Stomach (tissue), 8 donors: ENCODE measurements at regions not wholly inside any gene's neighbourhood (a gene's known extent, or its start where the extent isn't known, plus 50 kb on each side); places are given as distances from the start of the nearest gene placed in this dataset.

Experiments used
- DNase-seq, 2 donors: peaks; one replicate each; pipeline versions ENCODE4 v3.0.0 to v3.0.0-alpha.2; 2013 to 2019
- H3K27ac ChIP-seq, 5 donors: fragments of 200-600 bp in 4 of 5; sonication (generic) in 4 of 5; one replicate each; pipeline ENCODE4 v1.5.1; 2013 to 2019; ENCODE audit warnings: mild to moderate bottlenecking in 1 of 5, moderate library complexity in 1 of 5
- H3K27me3 ChIP-seq, 3 donors: fragments of 200-600 bp; sonication (generic); one replicate each; pipeline ENCODE4 v1.5.1; 2017 to 2019; ENCODE audit warnings: mixed run types in 1 of 3
- H3K36me3 ChIP-seq, 4 donors: fragments of 200-600 bp; sonication (generic); 1 replicate in 3 of 4; 2 replicates in 1 of 4; pipeline ENCODE4 v1.5.1; 2016 to 2019
- H3K4me1 ChIP-seq, 4 donors: fragments of 200-600 bp; sonication (generic); one replicate each; pipeline ENCODE4 v1.5.1; 2016 to 2019
- H3K4me3 ChIP-seq, 4 donors: fragments of 200-600 bp; sonication (generic) in 3 of 4; one replicate each; pipeline ENCODE4 v1.5.1; 2016 to 2019; ENCODE audit warnings: mild to moderate bottlenecking in 1 of 4
- H3K9me3 ChIP-seq, 4 donors: fragments of 200-600 bp; sonication (generic); one replicate each; pipeline ENCODE4 v1.5.1; 2016 to 2019
- EP300 ChIP-seq: sonication (generic); formaldehyde crosslinking; IDR thresholded peaks from one replicate; pipeline ENCODE4 v1.6.1; 2017; ENCODE audit warnings: antibody characterized with exemption
- POLR2A ChIP-seq, 4 donors: fragments of 450-650 bp; IDR thresholded peaks; one replicate each; pipeline ENCODE4 v1.6.1; 2016; ENCODE audit warnings: antibody characterized with exemption in 4 of 4, control low read depth in 2 of 4, mild to moderate bottlenecking in 1 of 4, moderate library complexity in 1 of 4
- POLR2AphosphoS5 ChIP-seq, 3 donors: sonication (generic); formaldehyde crosslinking; IDR thresholded peaks; one replicate each; pipeline ENCODE4 v1.6.1; 2016; ENCODE audit warnings: antibody characterized with exemption in 3 of 3
- WGBS, 5 donors: extraction: QIAGEN DNeasy Blood & Tissue Kit in 3 of 5; methylation state at CpG; one replicate each; pipeline versions ENCODE4 v1.1.5 to v1.1.7; 2013 to 2018; 5-methylcytosine and 5-hydroxymethylcytosine counted together
- intact Hi-C: fragments of 100-400 bp; cut with DNase I; formaldehyde crosslinking; loops from one replicate; pipeline ENCODE4 v1.15.1; 2023; ENCODE audit warnings: low total_unique reads
- TF ChIP-seq, protein P1 (sequence below), 7 experiments: fragments of 450-650 bp in 4 of 7; fragments of 200-600 bp in 3 of 7; sonication (generic) in 3 of 7; IDR thresholded peaks; one replicate each; pipeline ENCODE4 v1.5.1; 2016 to 2019; ENCODE audit warnings: antibody characterized with exemption in 7 of 7, control low read depth in 2 of 7, mild to moderate bottlenecking in 1 of 7
- donor health status: healthy with polysubstance abuse.
- donor health status: Bipolar disorder and iron deficiency.
- donor health status: healthy.

DNA sequence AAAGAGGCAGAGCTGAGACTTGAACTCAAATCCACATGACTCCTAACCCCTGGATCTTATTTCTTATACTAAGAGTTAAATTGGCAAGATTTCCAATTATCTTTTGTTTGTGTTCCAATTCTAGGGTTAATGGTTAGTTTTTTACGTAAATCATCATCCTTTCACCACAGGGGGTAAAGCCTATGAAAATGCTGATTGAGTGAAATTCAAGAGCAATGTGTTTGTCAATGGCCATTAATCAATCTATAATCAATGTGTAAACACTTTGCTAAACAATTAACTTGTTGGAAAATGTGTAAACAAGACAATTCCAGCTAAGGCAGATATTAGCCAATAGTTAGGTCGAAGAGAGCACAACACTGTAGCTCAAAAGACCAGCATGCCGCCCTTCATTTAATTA is 376.5 kb upstream of the ACVR2A start:
- 78 to 91% (median 85%) methylated on average over 3 of the region's 3 CpGs for WGBS, 5 donors
- no peaks in the 10 kb centered on the region for H3K27me3 ChIP-seq
- no peaks in the 10 kb centered on the region for H3K36me3 ChIP-seq
- no peaks in the 10 kb centered on the region for H3K9me3 ChIP-seq
- intact Hi-C loops = no loop called here
- no peak overlapping the region for H3K4me3 ChIP-seq
- no peaks in the 10 kb centered on the region for H3K4me1 ChIP-seq
- DNase-seq = no peak
- H3K27ac ChIP-seq = no peak overlapping the region
- TF ChIP-seq, protein P1, sequence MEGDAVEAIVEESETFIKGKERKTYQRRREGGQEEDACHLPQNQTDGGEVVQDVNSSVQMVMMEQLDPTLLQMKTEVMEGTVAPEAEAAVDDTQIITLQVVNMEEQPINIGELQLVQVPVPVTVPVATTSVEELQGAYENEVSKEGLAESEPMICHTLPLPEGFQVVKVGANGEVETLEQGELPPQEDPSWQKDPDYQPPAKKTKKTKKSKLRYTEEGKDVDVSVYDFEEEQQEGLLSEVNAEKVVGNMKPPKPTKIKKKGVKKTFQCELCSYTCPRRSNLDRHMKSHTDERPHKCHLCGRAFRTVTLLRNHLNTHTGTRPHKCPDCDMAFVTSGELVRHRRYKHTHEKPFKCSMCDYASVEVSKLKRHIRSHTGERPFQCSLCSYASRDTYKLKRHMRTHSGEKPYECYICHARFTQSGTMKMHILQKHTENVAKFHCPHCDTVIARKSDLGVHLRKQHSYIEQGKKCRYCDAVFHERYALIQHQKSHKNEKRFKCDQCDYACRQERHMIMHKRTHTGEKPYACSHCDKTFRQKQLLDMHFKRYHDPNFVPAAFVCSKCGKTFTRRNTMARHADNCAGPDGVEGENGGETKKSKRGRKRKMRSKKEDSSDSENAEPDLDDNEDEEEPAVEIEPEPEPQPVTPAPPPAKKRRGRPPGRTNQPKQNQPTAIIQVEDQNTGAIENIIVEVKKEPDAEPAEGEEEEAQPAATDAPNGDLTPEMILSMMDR (IDR thresholded peaks at IDR 0.05) = no peak
- TF ChIP-seq EP300 = no peak
- TF ChIP-seq POLR2AphosphoS5 (IDR thresholded peaks at IDR 0.05) = no peak
- TF ChIP-seq POLR2A (IDR thresholded peaks at IDR 0.05) = no peak

DNA sequence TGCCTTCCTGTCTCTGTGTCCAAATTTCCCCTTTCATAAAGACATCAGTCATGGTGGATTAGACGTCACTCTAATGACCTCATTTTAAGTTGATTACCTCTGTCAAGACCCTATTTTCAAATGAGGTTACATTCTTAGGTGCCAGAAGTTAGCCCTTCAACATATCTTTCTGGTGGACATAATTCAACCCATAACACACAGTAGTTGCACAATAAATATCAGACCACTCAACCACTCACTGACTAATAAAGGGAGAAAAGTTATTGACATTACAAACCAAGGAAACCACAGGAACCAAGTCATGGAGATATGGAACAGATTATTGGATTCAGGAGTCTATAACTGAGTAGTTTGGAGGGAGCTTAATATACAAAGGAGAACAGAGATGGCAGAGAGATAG is 377.4 kb upstream of the ACVR2A start:
- H3K27me3 ChIP-seq = no peaks in the 10 kb centered on the region
- intact Hi-C loops = no loop called here
- WGBS, 5 donors = 83 to 97% (median 89%) methylated on average over 1 of the region's 1 CpG
- H3K4me3 ChIP-seq = no peak overlapping the region
- H3K9me3 ChIP-seq = no peaks in the 10 kb centered on the region
- no peak for TF ChIP-seq EP300
- no peak for TF ChIP-seq POLR2AphosphoS5 (IDR thresholded peaks at IDR 0.05)
- no peak for TF ChIP-seq POLR2A (IDR thresholded peaks at IDR 0.05)
- TF ChIP-seq, protein P1 (IDR thresholded peaks at IDR 0.05) = no peak
- H3K27ac ChIP-seq = no peak overlapping the region
- H3K36me3 ChIP-seq = no peaks in the 10 kb centered on the region
- no peak for DNase-seq
- no peaks in the 10 kb centered on the region for H3K4me1 ChIP-seq

DNA sequence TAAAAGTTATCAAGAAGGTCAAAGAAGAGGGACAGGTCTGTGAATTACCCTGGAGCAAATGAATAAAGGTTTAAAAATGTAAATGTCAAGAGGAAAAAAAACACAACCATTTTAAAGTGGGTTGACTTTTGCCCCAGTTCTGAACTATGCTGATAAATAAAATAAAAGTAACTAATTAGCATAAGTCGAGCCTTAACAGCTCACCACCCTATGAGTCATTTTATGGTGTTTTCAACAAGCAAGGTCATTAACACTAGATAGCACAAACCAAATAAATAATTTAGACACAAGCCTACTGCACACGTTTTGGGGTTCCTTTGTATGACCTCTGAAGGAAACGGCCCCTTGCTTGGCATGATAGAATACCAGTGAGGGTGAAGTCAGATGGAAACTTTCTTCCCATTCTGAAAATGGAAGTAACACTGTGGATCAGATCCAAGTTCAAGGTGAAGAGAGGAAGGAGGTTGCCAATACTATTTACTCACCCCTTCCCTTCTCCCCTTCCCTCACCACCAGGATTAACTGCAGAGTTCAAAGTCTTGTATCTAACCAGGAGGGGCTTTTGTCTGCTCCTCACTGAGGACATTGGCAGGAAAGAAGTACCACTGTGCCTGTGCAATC is 380.0 kb upstream of the ACVR2A start:
- TF ChIP-seq EP300 (no peak), POLR2A (IDR thresholded peaks at IDR 0.05) (no peak), POLR2AphosphoS5 (IDR thresholded peaks at IDR 0.05) (no peak)
- TF ChIP-seq, protein P1 (IDR thresholded peaks at IDR 0.05) = no peak
- no peaks in the 10 kb centered on the region for H3K36me3 ChIP-seq
- H3K4me1 ChIP-seq = no peaks in the 10 kb centered on the region
- H3K4me3 ChIP-seq = no peak overlapping the region
- DNase-seq = peak in 1 of 2 donors; percentile 27
- intact Hi-C loops = no loop called here
- no peaks in the 10 kb centered on the region for H3K9me3 ChIP-seq
- 28 to 49% (median 43%) methylated on average over 3 of the region's 3 CpGs for WGBS, 5 donors
- peak overlapping the region in 3 of 5 donors; percentile 14 to 25 (median 21) for H3K27ac ChIP-seq
- no peaks in the 10 kb centered on the region for H3K27me3 ChIP-seq

DNA sequence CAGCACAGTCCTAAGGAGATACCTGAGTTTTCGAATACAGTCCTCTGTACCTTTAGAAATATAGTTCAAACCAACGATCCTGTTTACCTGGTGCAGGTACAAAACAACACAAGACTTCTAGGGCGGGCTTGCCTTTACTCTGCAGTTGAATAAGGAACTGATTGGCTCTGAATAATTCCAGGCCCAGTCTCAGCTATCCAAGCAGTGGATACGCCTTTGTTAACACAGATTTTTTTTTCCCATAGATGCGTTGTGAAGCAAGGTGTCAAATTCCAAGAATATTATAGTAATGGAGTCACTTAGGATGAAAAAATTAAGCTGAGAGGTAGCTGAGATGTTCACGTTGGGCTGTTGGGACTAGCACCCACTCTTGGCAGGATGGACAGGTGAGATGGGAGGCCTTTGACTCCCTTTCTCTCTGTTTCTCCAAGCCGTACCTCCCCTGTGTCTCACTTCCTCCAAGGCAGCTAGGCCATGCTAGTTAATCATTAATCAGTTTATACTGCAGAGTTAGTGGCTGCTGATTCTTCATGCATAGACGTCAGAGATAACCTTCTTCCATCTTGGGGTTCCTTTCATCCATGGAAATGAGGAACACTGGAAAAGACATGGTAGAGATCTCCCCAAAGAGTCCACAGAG is 380.8 kb upstream of the ACVR2A start:
- intact Hi-C loops = no loop called here
- WGBS, 5 donors = 45 to 68% (median 62%) methylated on average over 8 of the region's 8 CpGs

More for the DNA sequence above, 380.8 kb upstream of the ACVR2A start:
- H3K4me1 ChIP-seq = no peaks in the 10 kb centered on the region
- H3K36me3 ChIP-seq = no peaks in the 10 kb centered on the region
- H3K27me3 ChIP-seq = no peaks in the 10 kb centered on the region
- peak overlapping the region in 4 of 5 donors; percentile 14 to 87 (median 23) for H3K27ac ChIP-seq
- DNase-seq = peak in 1 of 2 donors; percentile 67
- TF ChIP-seq POLR2AphosphoS5 (IDR thresholded peaks at IDR 0.05) = peak in 1 of 3 donors; percentile 36
- no peak for TF ChIP-seq POLR2A (IDR thresholded peaks at IDR 0.05)
- TF ChIP-seq, protein P1 (IDR thresholded peaks at IDR 0.05) = no peak
- no peak for TF ChIP-seq EP300
- no peaks in the 10 kb centered on the region for H3K9me3 ChIP-seq
- no peak overlapping the region for H3K4me3 ChIP-seq
